H1 (cell line): ENCODE measurements at regions not wholly inside any gene's neighbourhood (a gene's known extent, or its start where the extent isn't known, plus 50 kb on each side); places are given as distances from the start of the nearest gene placed in this dataset.

Experiments used
- BRCA1 ChIP-seq: IDR thresholded peaks from 2 replicates; pipeline ENCODE4 v1.6.1; 2012; ENCODE audit warnings: low read depth, low read length, improper control_type of control experiment
- FOSL1 ChIP-seq: IDR thresholded peaks from 2 replicates; pipeline ENCODE4 v1.6.1; 2011; ENCODE audit warnings: mild to moderate bottlenecking, low read depth, low read length, moderate library complexity; ENCODE audit not compliant: insufficient read depth
- KDM1A ChIP-seq: fragments of 200-600, 300-600 bp; sonication (generic); IDR thresholded peaks from 2 replicates; pipeline ENCODE4 v1.7.1; 2016; ENCODE audit warnings: mild to moderate bottlenecking, low read length, borderline replicate concordance
- KDM4A ChIP-seq: IDR thresholded peaks from one replicate; pipeline ENCODE4 v1.7.1; 2012; ENCODE audit warnings: low read depth, mild to moderate bottlenecking, moderate library complexity, low read length, inconsistent platforms; ENCODE audit not compliant: severe bottlenecking
- SIN3A ChIP-seq, 2 experiments: IDR thresholded peaks in 1 of 2; conservative IDR thresholded peaks in 1 of 2; 2 replicates each; pipeline ENCODE4 v1.6.1; 2011 to 2012; ENCODE audit warnings: low read length in 2 of 2, improper control_type of control experiment in 1 of 2, low read depth in 1 of 2, mild to moderate bottlenecking in 1 of 2
- SP1 ChIP-seq: IDR thresholded peaks from 2 replicates; pipeline ENCODE4 v1.6.1; 2011; ENCODE audit warnings: low read depth, low read length
- TF ChIP-seq, protein P1 (sequence below): fragments of 300-600 bp; sonication (generic); IDR thresholded peaks from 2 replicates; pipeline ENCODE4 v1.7.1; 2012; ENCODE audit warnings: low read length, moderate library complexity, mild to moderate bottlenecking, inconsistent platforms; ENCODE audit not compliant: insufficient replicate concordance
- TF ChIP-seq, protein P2 (sequence below): IDR thresholded peaks from 2 replicates; pipeline ENCODE4 v1.6.1; 2011; ENCODE audit warnings: low read length, improper control_type of control experiment
- TF ChIP-seq, protein P3 (sequence below): IDR thresholded peaks from 2 replicates; pipeline ENCODE4 v1.6.1; 2012; ENCODE audit warnings: low read length, inconsistent platforms

GRCh38 chr4:180669680-180670079, 1573.5 kb upstream of the TENM3 start (continued):
- TF ChIP-seq, protein P1, sequence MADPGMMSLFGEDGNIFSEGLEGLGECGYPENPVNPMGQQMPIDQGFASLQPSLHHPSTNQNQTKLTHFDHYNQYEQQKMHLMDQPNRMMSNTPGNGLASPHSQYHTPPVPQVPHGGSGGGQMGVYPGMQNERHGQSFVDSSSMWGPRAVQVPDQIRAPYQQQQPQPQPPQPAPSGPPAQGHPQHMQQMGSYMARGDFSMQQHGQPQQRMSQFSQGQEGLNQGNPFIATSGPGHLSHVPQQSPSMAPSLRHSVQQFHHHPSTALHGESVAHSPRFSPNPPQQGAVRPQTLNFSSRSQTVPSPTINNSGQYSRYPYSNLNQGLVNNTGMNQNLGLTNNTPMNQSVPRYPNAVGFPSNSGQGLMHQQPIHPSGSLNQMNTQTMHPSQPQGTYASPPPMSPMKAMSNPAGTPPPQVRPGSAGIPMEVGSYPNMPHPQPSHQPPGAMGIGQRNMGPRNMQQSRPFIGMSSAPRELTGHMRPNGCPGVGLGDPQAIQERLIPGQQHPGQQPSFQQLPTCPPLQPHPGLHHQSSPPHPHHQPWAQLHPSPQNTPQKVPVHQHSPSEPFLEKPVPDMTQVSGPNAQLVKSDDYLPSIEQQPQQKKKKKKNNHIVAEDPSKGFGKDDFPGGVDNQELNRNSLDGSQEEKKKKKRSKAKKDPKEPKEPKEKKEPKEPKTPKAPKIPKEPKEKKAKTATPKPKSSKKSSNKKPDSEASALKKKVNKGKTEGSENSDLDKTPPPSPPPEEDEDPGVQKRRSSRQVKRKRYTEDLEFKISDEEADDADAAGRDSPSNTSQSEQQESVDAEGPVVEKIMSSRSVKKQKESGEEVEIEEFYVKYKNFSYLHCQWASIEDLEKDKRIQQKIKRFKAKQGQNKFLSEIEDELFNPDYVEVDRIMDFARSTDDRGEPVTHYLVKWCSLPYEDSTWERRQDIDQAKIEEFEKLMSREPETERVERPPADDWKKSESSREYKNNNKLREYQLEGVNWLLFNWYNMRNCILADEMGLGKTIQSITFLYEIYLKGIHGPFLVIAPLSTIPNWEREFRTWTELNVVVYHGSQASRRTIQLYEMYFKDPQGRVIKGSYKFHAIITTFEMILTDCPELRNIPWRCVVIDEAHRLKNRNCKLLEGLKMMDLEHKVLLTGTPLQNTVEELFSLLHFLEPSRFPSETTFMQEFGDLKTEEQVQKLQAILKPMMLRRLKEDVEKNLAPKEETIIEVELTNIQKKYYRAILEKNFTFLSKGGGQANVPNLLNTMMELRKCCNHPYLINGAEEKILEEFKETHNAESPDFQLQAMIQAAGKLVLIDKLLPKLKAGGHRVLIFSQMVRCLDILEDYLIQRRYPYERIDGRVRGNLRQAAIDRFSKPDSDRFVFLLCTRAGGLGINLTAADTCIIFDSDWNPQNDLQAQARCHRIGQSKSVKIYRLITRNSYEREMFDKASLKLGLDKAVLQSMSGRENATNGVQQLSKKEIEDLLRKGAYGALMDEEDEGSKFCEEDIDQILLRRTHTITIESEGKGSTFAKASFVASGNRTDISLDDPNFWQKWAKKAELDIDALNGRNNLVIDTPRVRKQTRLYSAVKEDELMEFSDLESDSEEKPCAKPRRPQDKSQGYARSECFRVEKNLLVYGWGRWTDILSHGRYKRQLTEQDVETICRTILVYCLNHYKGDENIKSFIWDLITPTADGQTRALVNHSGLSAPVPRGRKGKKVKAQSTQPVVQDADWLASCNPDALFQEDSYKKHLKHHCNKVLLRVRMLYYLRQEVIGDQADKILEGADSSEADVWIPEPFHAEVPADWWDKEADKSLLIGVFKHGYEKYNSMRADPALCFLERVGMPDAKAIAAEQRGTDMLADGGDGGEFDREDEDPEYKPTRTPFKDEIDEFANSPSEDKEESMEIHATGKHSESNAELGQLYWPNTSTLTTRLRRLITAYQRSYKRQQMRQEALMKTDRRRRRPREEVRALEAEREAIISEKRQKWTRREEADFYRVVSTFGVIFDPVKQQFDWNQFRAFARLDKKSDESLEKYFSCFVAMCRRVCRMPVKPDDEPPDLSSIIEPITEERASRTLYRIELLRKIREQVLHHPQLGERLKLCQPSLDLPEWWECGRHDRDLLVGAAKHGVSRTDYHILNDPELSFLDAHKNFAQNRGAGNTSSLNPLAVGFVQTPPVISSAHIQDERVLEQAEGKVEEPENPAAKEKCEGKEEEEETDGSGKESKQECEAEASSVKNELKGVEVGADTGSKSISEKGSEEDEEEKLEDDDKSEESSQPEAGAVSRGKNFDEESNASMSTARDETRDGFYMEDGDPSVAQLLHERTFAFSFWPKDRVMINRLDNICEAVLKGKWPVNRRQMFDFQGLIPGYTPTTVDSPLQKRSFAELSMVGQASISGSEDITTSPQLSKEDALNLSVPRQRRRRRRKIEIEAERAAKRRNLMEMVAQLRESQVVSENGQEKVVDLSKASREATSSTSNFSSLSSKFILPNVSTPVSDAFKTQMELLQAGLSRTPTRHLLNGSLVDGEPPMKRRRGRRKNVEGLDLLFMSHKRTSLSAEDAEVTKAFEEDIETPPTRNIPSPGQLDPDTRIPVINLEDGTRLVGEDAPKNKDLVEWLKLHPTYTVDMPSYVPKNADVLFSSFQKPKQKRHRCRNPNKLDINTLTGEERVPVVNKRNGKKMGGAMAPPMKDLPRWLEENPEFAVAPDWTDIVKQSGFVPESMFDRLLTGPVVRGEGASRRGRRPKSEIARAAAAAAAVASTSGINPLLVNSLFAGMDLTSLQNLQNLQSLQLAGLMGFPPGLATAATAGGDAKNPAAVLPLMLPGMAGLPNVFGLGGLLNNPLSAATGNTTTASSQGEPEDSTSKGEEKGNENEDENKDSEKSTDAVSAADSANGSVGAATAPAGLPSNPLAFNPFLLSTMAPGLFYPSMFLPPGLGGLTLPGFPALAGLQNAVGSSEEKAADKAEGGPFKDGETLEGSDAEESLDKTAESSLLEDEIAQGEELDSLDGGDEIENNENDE = no peak
- no peak for TF ChIP-seq FOSL1
- TF ChIP-seq SIN3A (conservative IDR thresholded peaks at IDR 0.05 in 1 of 2, IDR thresholded peaks at IDR 0.05 in 1 of 2; ENCODE audit: low read depth in 1 of 2, low read length in 2 of 2) = no peak
- TF ChIP-seq BRCA1 = no peak
- TF ChIP-seq KDM1A = no peak
- no peak for TF ChIP-seq SP1
- TF ChIP-seq, protein P2, sequence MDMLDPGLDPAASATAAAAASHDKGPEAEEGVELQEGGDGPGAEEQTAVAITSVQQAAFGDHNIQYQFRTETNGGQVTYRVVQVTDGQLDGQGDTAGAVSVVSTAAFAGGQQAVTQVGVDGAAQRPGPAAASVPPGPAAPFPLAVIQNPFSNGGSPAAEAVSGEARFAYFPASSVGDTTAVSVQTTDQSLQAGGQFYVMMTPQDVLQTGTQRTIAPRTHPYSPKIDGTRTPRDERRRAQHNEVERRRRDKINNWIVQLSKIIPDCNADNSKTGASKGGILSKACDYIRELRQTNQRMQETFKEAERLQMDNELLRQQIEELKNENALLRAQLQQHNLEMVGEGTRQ = no peak
- TF ChIP-seq KDM4A = no peak
- TF ChIP-seq, protein P3, sequence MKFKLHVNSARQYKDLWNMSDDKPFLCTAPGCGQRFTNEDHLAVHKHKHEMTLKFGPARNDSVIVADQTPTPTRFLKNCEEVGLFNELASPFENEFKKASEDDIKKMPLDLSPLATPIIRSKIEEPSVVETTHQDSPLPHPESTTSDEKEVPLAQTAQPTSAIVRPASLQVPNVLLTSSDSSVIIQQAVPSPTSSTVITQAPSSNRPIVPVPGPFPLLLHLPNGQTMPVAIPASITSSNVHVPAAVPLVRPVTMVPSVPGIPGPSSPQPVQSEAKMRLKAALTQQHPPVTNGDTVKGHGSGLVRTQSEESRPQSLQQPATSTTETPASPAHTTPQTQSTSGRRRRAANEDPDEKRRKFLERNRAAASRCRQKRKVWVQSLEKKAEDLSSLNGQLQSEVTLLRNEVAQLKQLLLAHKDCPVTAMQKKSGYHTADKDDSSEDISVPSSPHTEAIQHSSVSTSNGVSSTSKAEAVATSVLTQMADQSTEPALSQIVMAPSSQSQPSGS = no peak
